ENCODE measurements at regions not wholly inside any gene's neighbourhood (a gene's known extent, or its start where the extent isn't known, plus 50 kb on each side); places are given as distances from the start of the nearest gene placed in this dataset.

DNA sequence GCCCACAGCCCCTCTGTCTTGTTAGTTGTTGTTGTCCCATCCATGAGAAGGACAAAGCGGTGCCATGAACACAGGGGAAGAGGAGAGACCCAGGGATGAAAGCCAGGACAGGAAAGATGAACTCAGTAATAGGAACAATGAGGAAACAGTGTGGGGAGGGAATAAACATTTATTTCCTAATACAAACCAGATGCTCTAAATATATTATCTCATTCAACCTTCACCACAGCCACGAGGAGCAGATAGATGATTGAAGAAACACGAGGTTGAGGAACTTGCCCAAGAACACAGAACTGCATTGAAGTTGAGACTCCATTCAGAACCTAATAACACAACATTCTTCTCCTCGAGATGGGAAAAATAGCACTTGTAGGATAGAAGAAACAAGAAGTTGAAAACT, 53.0 kb upstream of the AIG1 start:
- TF ChIP-seq POLR2A (IDR thresholded peaks at IDR 0.05; ENCODE audit: low read length) = no peak
- no peak for TF ChIP-seq RFX5 (IDR thresholded peaks at IDR 0.05)
- TF ChIP-seq EHMT2 (IDR thresholded peaks at IDR 0.05; ENCODE audit: low read depth) = no peak
- TF ChIP-seq, protein P1, sequence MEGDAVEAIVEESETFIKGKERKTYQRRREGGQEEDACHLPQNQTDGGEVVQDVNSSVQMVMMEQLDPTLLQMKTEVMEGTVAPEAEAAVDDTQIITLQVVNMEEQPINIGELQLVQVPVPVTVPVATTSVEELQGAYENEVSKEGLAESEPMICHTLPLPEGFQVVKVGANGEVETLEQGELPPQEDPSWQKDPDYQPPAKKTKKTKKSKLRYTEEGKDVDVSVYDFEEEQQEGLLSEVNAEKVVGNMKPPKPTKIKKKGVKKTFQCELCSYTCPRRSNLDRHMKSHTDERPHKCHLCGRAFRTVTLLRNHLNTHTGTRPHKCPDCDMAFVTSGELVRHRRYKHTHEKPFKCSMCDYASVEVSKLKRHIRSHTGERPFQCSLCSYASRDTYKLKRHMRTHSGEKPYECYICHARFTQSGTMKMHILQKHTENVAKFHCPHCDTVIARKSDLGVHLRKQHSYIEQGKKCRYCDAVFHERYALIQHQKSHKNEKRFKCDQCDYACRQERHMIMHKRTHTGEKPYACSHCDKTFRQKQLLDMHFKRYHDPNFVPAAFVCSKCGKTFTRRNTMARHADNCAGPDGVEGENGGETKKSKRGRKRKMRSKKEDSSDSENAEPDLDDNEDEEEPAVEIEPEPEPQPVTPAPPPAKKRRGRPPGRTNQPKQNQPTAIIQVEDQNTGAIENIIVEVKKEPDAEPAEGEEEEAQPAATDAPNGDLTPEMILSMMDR (IDR thresholded peaks at IDR 0.05) = no peak
- TF ChIP-seq ZFP36 (IDR thresholded peaks at IDR 0.05; ENCODE audit: borderline replicate concordance, partially characterized antibody) = no peak
- TF ChIP-seq ESRRA (IDR thresholded peaks at IDR 0.05; ENCODE audit: borderline replicate concordance, low read length) = no peak
- TF ChIP-seq, protein P2, sequence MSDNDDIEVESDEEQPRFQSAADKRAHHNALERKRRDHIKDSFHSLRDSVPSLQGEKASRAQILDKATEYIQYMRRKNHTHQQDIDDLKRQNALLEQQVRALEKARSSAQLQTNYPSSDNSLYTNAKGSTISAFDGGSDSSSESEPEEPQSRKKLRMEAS (IDR thresholded peaks at IDR 0.05) = no peak
- no peak for TF ChIP-seq MAFK (IDR thresholded peaks at IDR 0.05; ENCODE audit: partially characterized antibody)
- TF ChIP-seq MAZ (IDR thresholded peaks at IDR 0.05; ENCODE audit: borderline replicate concordance, low read depth, low read length) = no peak
- TF ChIP-seq, protein P3, sequence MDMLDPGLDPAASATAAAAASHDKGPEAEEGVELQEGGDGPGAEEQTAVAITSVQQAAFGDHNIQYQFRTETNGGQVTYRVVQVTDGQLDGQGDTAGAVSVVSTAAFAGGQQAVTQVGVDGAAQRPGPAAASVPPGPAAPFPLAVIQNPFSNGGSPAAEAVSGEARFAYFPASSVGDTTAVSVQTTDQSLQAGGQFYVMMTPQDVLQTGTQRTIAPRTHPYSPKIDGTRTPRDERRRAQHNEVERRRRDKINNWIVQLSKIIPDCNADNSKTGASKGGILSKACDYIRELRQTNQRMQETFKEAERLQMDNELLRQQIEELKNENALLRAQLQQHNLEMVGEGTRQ (IDR thresholded peaks at IDR 0.05) = no peak
- no peak for TF ChIP-seq NR3C1 (IDR thresholded peaks at IDR 0.05)
- no peak for TF ChIP-seq EP300 (IDR thresholded peaks at IDR 0.05)

All from A549 (cell line).